ENCODE measurements at regions not wholly inside any gene's neighbourhood (a gene's known extent, or its start where the extent isn't known, plus 50 kb on each side); places are given as distances from the start of the nearest gene placed in this dataset.

DNA sequence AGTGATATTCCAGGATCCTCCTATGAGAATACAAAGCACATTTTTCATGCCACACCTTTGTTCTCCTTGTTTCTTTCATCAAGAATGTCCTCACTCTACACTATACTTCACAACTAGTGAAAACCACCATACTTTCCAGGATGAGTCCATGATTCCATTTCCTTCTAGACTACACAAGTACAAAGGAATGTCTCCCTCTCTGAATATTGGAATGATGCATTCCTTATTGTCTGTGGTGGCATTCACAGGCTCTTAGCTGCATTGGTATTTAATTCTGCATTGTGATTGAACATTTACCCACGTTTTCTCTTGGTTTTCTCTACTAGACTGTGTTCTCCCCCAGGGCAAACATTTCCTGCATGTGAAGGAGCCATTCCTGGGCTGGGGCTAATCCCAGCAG is 217.5 kb downstream of the RAP2B start:
- dilution Hi-C loops (cut with MboI; ENCODE audit: extremely low pct_ligation_motif_present, low sequenced_read_pairs) (no loop called here), intact Hi-C loops (cut with micrococcal nuclease) (no loop called here)
- no peaks in the 10 kb centered on the region for H3K4me1 ChIP-seq (ENCODE audit: control insufficient read depth, extremely low read depth, insufficient read depth, low read length)
- H3K9ac ChIP-seq (replicated peaks; ENCODE audit: extremely low read depth, insufficient read depth, low read length) = no peak overlapping the region
- H3K9me3 ChIP-seq (replicated peaks; ENCODE audit: control insufficient read depth, insufficient read depth, low read length) = no peaks in the 10 kb centered on the region
- no peaks in the 10 kb centered on the region for H4K20me1 ChIP-seq (replicated peaks; ENCODE audit: control insufficient read depth, extremely low read depth, insufficient read depth, low read length)
- DNase-seq (ENCODE audit: low read depth, low spot score) (no peak), FAIRE-seq (no peak)
- H3K4me2 ChIP-seq (ENCODE audit: insufficient read depth, low read length) = no peak overlapping the region
- ChIA-PET CTCF (no interaction called here), POLR2A (no interaction called here)
- H3K79me2 ChIP-seq (ENCODE audit: control insufficient read depth, insufficient read depth, low read length) = no peaks in the 10 kb centered on the region
- H3K27ac ChIP-seq (ENCODE audit: insufficient read depth, low read depth, low read length) = no peak overlapping the region
- no peaks in the 10 kb centered on the region for H3K36me3 ChIP-seq (ENCODE audit: control insufficient read depth in 2 of 2, extremely low read depth in 1 of 2, insufficient read depth in 2 of 2, low read length in 2 of 2)
- BruUV-seq (replicated peaks) = no TSS peak
- no peak overlapping the region for H3K4me3 ChIP-seq (replicated peaks in 1 of 3; ENCODE audit: insufficient read depth in 1 of 3, low read depth in 1 of 3, low read length in 3 of 3)
- TF ChIP-seq FOS (IDR thresholded peaks at IDR 0.05; ENCODE audit: borderline replicate concordance, insufficient read depth, low read length) = no peak
- no peak for TF ChIP-seq GATA2 (IDR thresholded peaks at IDR 0.05; ENCODE audit: insufficient read depth, insufficient read length, low read depth, low read length)
- TF ChIP-seq, protein P1, sequence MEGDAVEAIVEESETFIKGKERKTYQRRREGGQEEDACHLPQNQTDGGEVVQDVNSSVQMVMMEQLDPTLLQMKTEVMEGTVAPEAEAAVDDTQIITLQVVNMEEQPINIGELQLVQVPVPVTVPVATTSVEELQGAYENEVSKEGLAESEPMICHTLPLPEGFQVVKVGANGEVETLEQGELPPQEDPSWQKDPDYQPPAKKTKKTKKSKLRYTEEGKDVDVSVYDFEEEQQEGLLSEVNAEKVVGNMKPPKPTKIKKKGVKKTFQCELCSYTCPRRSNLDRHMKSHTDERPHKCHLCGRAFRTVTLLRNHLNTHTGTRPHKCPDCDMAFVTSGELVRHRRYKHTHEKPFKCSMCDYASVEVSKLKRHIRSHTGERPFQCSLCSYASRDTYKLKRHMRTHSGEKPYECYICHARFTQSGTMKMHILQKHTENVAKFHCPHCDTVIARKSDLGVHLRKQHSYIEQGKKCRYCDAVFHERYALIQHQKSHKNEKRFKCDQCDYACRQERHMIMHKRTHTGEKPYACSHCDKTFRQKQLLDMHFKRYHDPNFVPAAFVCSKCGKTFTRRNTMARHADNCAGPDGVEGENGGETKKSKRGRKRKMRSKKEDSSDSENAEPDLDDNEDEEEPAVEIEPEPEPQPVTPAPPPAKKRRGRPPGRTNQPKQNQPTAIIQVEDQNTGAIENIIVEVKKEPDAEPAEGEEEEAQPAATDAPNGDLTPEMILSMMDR (IDR thresholded peaks at IDR 0.05; ENCODE audit: extremely low read depth in 1 of 2, insufficient read depth in 1 of 2, low read depth in 1 of 2, low read length in 2 of 2) = no peak
- TF ChIP-seq POLR2A (IDR thresholded peaks at IDR 0.05; ENCODE audit: low read depth, low read length) = no peak
- no peak for TF ChIP-seq MYC (IDR thresholded peaks at IDR 0.05; ENCODE audit: low read depth, low read length)
- no peaks in the 10 kb centered on the region for H3K9me1 ChIP-seq (replicated peaks; ENCODE audit: control insufficient read depth, extremely low read depth, insufficient read depth, low read length)
- H3K27me3 ChIP-seq (ENCODE audit: control insufficient read depth in 2 of 2, insufficient read depth in 2 of 2, low read length in 2 of 2) = no peaks in the 10 kb centered on the region
- H2AFZ ChIP-seq (ENCODE audit: low read depth, low read length) = no peak overlapping the region

DNA sequence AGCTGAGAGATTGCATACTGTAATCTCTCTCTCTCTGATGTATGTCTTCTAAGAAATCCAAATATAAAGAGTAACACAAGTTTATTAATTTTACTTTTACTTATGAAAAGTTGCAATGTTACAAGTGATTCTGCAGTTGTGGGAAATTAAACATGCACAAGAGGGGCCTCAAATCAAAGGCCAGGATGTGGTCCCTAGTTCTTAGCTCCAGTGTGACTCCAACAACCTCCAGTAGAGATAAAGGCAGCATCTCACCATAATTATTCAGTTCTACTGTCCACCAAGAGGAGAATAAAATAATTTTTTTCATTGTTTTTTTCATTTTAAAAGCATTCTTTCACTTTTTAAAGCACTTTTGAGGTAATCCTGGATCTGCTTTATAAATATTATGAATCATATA is 223.3 kb downstream of the RAP2B start:
- H4K20me1 ChIP-seq (replicated peaks; ENCODE audit: control insufficient read depth, extremely low read depth, insufficient read depth, low read length) = no peaks in the 10 kb centered on the region
- no peaks in the 10 kb centered on the region for H3K4me1 ChIP-seq (ENCODE audit: control insufficient read depth, extremely low read depth, insufficient read depth, low read length)
- H3K27me3 ChIP-seq (ENCODE audit: control insufficient read depth in 2 of 2, insufficient read depth in 2 of 2, low read length in 2 of 2) = no peaks in the 10 kb centered on the region
- CTCF ChIA-PET = no interaction called here
- H3K79me2 ChIP-seq (ENCODE audit: control insufficient read depth, insufficient read depth, low read length) = no peaks in the 10 kb centered on the region
- H3K4me3 ChIP-seq (replicated peaks in 1 of 3; ENCODE audit: insufficient read depth in 1 of 3, low read depth in 1 of 3, low read length in 3 of 3) = no peak overlapping the region
- BruUV-seq (replicated peaks) = no TSS peak
- DNase-seq (ENCODE audit: low read depth, low spot score) (no peak), FAIRE-seq (no peak)
- H3K9ac ChIP-seq (replicated peaks; ENCODE audit: extremely low read depth, insufficient read depth, low read length) = no peak overlapping the region
- no peaks in the 10 kb centered on the region for H3K9me3 ChIP-seq (replicated peaks; ENCODE audit: control insufficient read depth, insufficient read depth, low read length)
- no peaks in the 10 kb centered on the region for H3K36me3 ChIP-seq (ENCODE audit: control insufficient read depth in 2 of 2, extremely low read depth in 1 of 2, insufficient read depth in 2 of 2, low read length in 2 of 2)
- H3K27ac ChIP-seq (ENCODE audit: insufficient read depth, low read depth, low read length) = no peak overlapping the region
- no peak overlapping the region for H2AFZ ChIP-seq (ENCODE audit: low read depth, low read length)
- intact Hi-C loops (cut with micrococcal nuclease) (no loop called here), dilution Hi-C loops (cut with MboI; ENCODE audit: extremely low pct_ligation_motif_present, low sequenced_read_pairs) (no loop called here)
- H3K4me2 ChIP-seq (ENCODE audit: insufficient read depth, low read length) = no peak overlapping the region
- no peak for TF ChIP-seq MYC (IDR thresholded peaks at IDR 0.05; ENCODE audit: low read depth, low read length)
- TF ChIP-seq EZH2 (IDR thresholded peaks at IDR 0.05; ENCODE audit: borderline replicate concordance, low read depth, low read length, severe bottlenecking) = no peak
- TF ChIP-seq, protein P2, sequence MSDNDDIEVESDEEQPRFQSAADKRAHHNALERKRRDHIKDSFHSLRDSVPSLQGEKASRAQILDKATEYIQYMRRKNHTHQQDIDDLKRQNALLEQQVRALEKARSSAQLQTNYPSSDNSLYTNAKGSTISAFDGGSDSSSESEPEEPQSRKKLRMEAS (IDR thresholded peaks at IDR 0.05; ENCODE audit: insufficient read depth, insufficient read length) = no peak
- TF ChIP-seq FOS (IDR thresholded peaks at IDR 0.05; ENCODE audit: borderline replicate concordance, insufficient read depth, low read length) = no peak
- TF ChIP-seq POLR2AphosphoS5 (IDR thresholded peaks at IDR 0.05; ENCODE audit: insufficient read depth, low read depth, low read length) = no peak
- TF ChIP-seq, protein P1 (IDR thresholded peaks at IDR 0.05; ENCODE audit: extremely low read depth in 1 of 2, insufficient read depth in 1 of 2, low read depth in 1 of 2, low read length in 2 of 2) = no peak
- no peak for TF ChIP-seq POLR2A (IDR thresholded peaks at IDR 0.05; ENCODE audit: low read depth, low read length)
- TF ChIP-seq JUN (IDR thresholded peaks at IDR 0.05; ENCODE audit: borderline replicate concordance, insufficient read depth, insufficient read length, low read depth) = no peak
- no peak for TF ChIP-seq GATA2 (IDR thresholded peaks at IDR 0.05; ENCODE audit: insufficient read depth, insufficient read length, low read depth, low read length)
- no peaks in the 10 kb centered on the region for H3K9me1 ChIP-seq (replicated peaks; ENCODE audit: control insufficient read depth, extremely low read depth, insufficient read depth, low read length)
- POLR2A ChIA-PET = no interaction called here
